ENCODE measurements at regions not wholly inside any gene's neighbourhood (a gene's known extent, or its start where the extent isn't known, plus 50 kb on each side); places are given as distances from the start of the nearest gene placed in this dataset.

- no peak for TF ChIP-seq ZFP3 (CRISPR knock-in tag; IDR thresholded peaks at IDR 0.05)
- no peak for TF ChIP-seq CSRNP3 (CRISPR knock-in tag; IDR thresholded peaks at IDR 0.05)
- no peak for TF ChIP-seq ARNTL (CRISPR knock-in tag; IDR thresholded peaks at IDR 0.05; ENCODE audit: borderline replicate concordance, low read depth)
- no peak for TF ChIP-seq ISL1 (CRISPR knock-in tag; IDR thresholded peaks at IDR 0.05)
- TF ChIP-seq ESRRG (CRISPR knock-in tag; IDR thresholded peaks at IDR 0.05) = no peak
- TF ChIP-seq OSR1 (CRISPR knock-in tag; IDR thresholded peaks at IDR 0.05) = no peak
- no peak for TF ChIP-seq RARB (CRISPR knock-in tag; IDR thresholded peaks at IDR 0.05)
- ATAC-seq = no peak
Observed at GRCh38 chr22:27545085-27545484, 256.5 kb downstream of the MN1 start.

- TF ChIP-seq ZNF70 (CRISPR knock-in tag; IDR thresholded peaks at IDR 0.05) (no peak), BACH2 (CRISPR knock-in tag; IDR thresholded peaks at IDR 0.05; ENCODE audit: borderline replicate concordance) (no peak)
- no peak for ATAC-seq
Observed at GRCh38 chr22:27546157-27546935, 255.2 kb downstream of the MN1 start.

GRCh38 chr22:27551402-27551801 lies 250.2 kb downstream of the MN1 start:
- no peak for TF ChIP-seq ARNTL (CRISPR knock-in tag; IDR thresholded peaks at IDR 0.05; ENCODE audit: borderline replicate concordance, low read depth)
- no peak for TF ChIP-seq TOX (CRISPR knock-in tag; IDR thresholded peaks at IDR 0.05; ENCODE audit: borderline replicate concordance)
- no peak for TF ChIP-seq ZNF8 (CRISPR knock-in tag; IDR thresholded peaks at IDR 0.05)
- TF ChIP-seq ZNF70 (CRISPR knock-in tag; IDR thresholded peaks at IDR 0.05) = no peak
- TF ChIP-seq ZC3H10 (CRISPR knock-in tag; IDR thresholded peaks at IDR 0.05) = no peak
- no peak for TF ChIP-seq ZNF565 (CRISPR knock-in tag; conservative IDR thresholded peaks at IDR 0.05; ENCODE audit: low read depth)
- no peak for TF ChIP-seq TCF4 (CRISPR knock-in tag; IDR thresholded peaks at IDR 0.05; ENCODE audit: borderline replicate concordance)
- no peak for TF ChIP-seq ZFP30 (CRISPR knock-in tag; IDR thresholded peaks at IDR 0.05)
- no peak for TF ChIP-seq CSRNP3 (CRISPR knock-in tag; IDR thresholded peaks at IDR 0.05)
- no peak for TF ChIP-seq CREB5 (CRISPR knock-in tag; IDR thresholded peaks at IDR 0.05; ENCODE audit: low read depth)
- TF ChIP-seq GLIS3 (CRISPR knock-in tag; IDR thresholded peaks at IDR 0.05) = no peak
- TF ChIP-seq SNAI2 (CRISPR knock-in tag; IDR thresholded peaks at IDR 0.05) = no peak
- no peak for TF ChIP-seq ESRRG (CRISPR knock-in tag; IDR thresholded peaks at IDR 0.05)
- no peak for TF ChIP-seq OSR1 (CRISPR knock-in tag; IDR thresholded peaks at IDR 0.05)
- TF ChIP-seq TSHZ2 (CRISPR knock-in tag; IDR thresholded peaks at IDR 0.05) = no peak
- TF ChIP-seq ISL1 (CRISPR knock-in tag; IDR thresholded peaks at IDR 0.05) = no peak
- TF ChIP-seq PATZ1 (CRISPR knock-in tag; IDR thresholded peaks at IDR 0.05; ENCODE audit: borderline replicate concordance) = no peak
- TF ChIP-seq POU6F1 (CRISPR knock-in tag; IDR thresholded peaks at IDR 0.05; ENCODE audit: borderline replicate concordance, low read depth) = no peak
- no peak for TF ChIP-seq PPARA (CRISPR knock-in tag; IDR thresholded peaks at IDR 0.05; ENCODE audit: borderline replicate concordance)
- TF ChIP-seq CSDC2 (CRISPR knock-in tag; IDR thresholded peaks at IDR 0.05) = no peak

More at GRCh38 chr22:27551402-27551801, 250.2 kb downstream of the MN1 start:
- ATAC-seq = no peak
